Natural killer cell (primary cell): ENCODE measurements at regions not wholly inside any gene's neighbourhood (a gene's known extent, or its start where the extent isn't known, plus 50 kb on each side); places are given as distances from the start of the nearest gene placed in this dataset.

Source experiments
- ATAC-seq, 3 donors: fragments of 150-1000 bp in 2 of 3; fragments of 200-7000 bp in 1 of 3; cut with Tn5 transposase; 1 replicate in 1 of 3; 2 replicates in 2 of 3; pipeline ENCODE4 v1.10.0; 2021; ENCODE audit warnings: mild to moderate bottlenecking in 2 of 3, moderate library complexity in 2 of 3
- DNase-seq, 2 donors: peaks; one replicate each; pipeline versions ENCODE4 v3.0.0 to v3.0.0-alpha.2; 2013 to 2021; ENCODE audit warnings: mixed read lengths in 1 of 2
- H3K27ac ChIP-seq: one replicate; pipeline ENCODE4 v1.5.1; 2013; ENCODE audit warnings: mild to moderate bottlenecking, low read length
- H3K27me3 ChIP-seq: one replicate; pipeline ENCODE4 v1.6.1; 2013; ENCODE audit warnings: low read length; ENCODE audit not compliant: control insufficient read depth, insufficient read depth
- H3K36me3 ChIP-seq: one replicate; pipeline ENCODE4 v1.6.1; 2013; ENCODE audit warnings: low read length; ENCODE audit not compliant: control insufficient read depth, insufficient read depth
- H3K4me1 ChIP-seq: one replicate; pipeline ENCODE4 v1.6.1; 2013; ENCODE audit warnings: low read length; ENCODE audit not compliant: control insufficient read depth, insufficient read depth
- H3K4me3 ChIP-seq: one replicate; pipeline ENCODE4 v1.5.1; 2013; ENCODE audit warnings: low read length
- H3K9me3 ChIP-seq: one replicate; pipeline ENCODE4 v1.6.1; 2013; ENCODE audit warnings: low read length; ENCODE audit not compliant: control insufficient read depth, insufficient read depth
- H3K27ac Mint-ChIP-seq, 2 donors: one replicate each; pipeline ENCODE4 v1.8.0; 2022; ENCODE audit warnings: mild to moderate bottlenecking in 2 of 2, mixed read lengths in 2 of 2, moderate library complexity in 1 of 2
- H3K27me3 Mint-ChIP-seq, 2 donors: one replicate each; pipeline ENCODE4 v1.8.0; 2022; ENCODE audit warnings: low read depth in 2 of 2, mixed read lengths in 2 of 2
- H3K36me3 Mint-ChIP-seq: one replicate; pipeline ENCODE4 v1.8.0; 2022; ENCODE audit warnings: mixed read lengths
- H3K4me1 Mint-ChIP-seq, 2 donors: one replicate each; pipeline ENCODE4 v1.8.0; 2022; ENCODE audit warnings: mixed read lengths in 2 of 2
- H3K4me3 Mint-ChIP-seq: one replicate; pipeline ENCODE4 v1.8.0; 2022; ENCODE audit warnings: mild to moderate bottlenecking, moderate library complexity, mixed read lengths
- H3K9me3 Mint-ChIP-seq, 2 donors: one replicate each; pipeline ENCODE4 v1.8.0; 2022; ENCODE audit warnings: mixed read lengths in 2 of 2
- CTCF ChIP-seq: fragments of 200-600 bp; IDR thresholded peaks from one replicate; pipeline ENCODE4 v1.8.0; 2022; ENCODE audit warnings: antibody characterized with exemption
- WGBS: methylation state at CpG from one replicate; pipeline ENCODE4 v1.1.7; 2013; ENCODE audit warnings: missing lambda C conversion rate; ENCODE audit not compliant: insufficient coverage; 5-methylcytosine and 5-hydroxymethylcytosine counted together
- intact Hi-C: fragments of 100-400 bp; cut with micrococcal nuclease; formaldehyde crosslinking; loops from one replicate; pipeline ENCODE4 v1.14.2; 2022

- no peaks in the 10 kb centered on the region for H3K27me3 ChIP-seq
- H3K36me3 ChIP-seq: no peaks in the 10 kb centered on the region
- ATAC-seq (no peak), DNase-seq (no peak)
- no peaks in the 10 kb centered on the region for H3K27me3 Mint-ChIP-seq
- intact Hi-C loops: no loop called here
- H3K4me1 ChIP-seq: no peaks in the 10 kb centered on the region
- no peak overlapping the region for H3K27ac ChIP-seq
- H3K4me3 Mint-ChIP-seq: no peak overlapping the region
- H3K4me1 Mint-ChIP-seq: peaks cover 0 to 6% of the 10 kb centered on the region in 2 donors
- no peaks in the 10 kb centered on the region for H3K9me3 ChIP-seq
- H3K4me3 ChIP-seq: no peak overlapping the region
- H3K9me3 Mint-ChIP-seq: peaks cover 6 to 15% of the 10 kb centered on the region in 2 donors
- H3K36me3 Mint-ChIP-seq: no peaks in the 10 kb centered on the region
- no peak for TF ChIP-seq CTCF
- H3K27ac Mint-ChIP-seq: no peak overlapping the region
These were observed 328.2 kb downstream of the RPL10L start for GRCh38 chr14:46323404-46323762.

- H3K27ac Mint-ChIP-seq: no peak overlapping the region
- TF ChIP-seq CTCF: no peak
- no peaks in the 10 kb centered on the region for H3K36me3 Mint-ChIP-seq
- no peaks in the 10 kb centered on the region for H3K27me3 Mint-ChIP-seq
- ATAC-seq (no peak), DNase-seq (no peak)
- no peak overlapping the region for H3K4me3 Mint-ChIP-seq
- no peaks in the 10 kb centered on the region for H3K27me3 ChIP-seq
- H3K27ac ChIP-seq: no peak overlapping the region
- no peaks in the 10 kb centered on the region for H3K4me1 ChIP-seq
- H3K9me3 ChIP-seq: no peaks in the 10 kb centered on the region
- no peak overlapping the region for H3K4me3 ChIP-seq
- H3K36me3 ChIP-seq: no peaks in the 10 kb centered on the region
- WGBS: 34% methylated on average over 3 of the region's 3 CpGs
- peaks cover 0 to 6% of the 10 kb centered on the region in 2 donors for H3K4me1 Mint-ChIP-seq
- intact Hi-C loops: no loop called here
- H3K9me3 Mint-ChIP-seq: peaks cover 6 to 13% of the 10 kb centered on the region in 2 donors
These were observed 328.7 kb downstream of the RPL10L start for GRCh38 chr14:46322730-46323403.

GRCh38 chr14:46322076-46322475 is 329.5 kb downstream of the RPL10L start:
- H3K9me3 ChIP-seq: no peaks in the 10 kb centered on the region
- whole genome bisulfite sequencing: no CpG with 5 or more reads among the region's 1 CpG

More at GRCh38 chr14:46322076-46322475, 329.5 kb downstream of the RPL10L start:
- Mint-ChIP-seq H3K27ac (no peak overlapping the region), H3K36me3 (no peaks in the 10 kb centered on the region), H3K4me3 (no peak overlapping the region), H3K27me3 (no peaks in the 10 kb centered on the region), H3K9me3 (peaks cover 6 to 13% of the 10 kb centered on the region in 2 donors), H3K4me1 (peaks cover 0 to 6% of the 10 kb centered on the region in 2 donors)
- ATAC-seq (no peak), DNase-seq (no peak)
- Histone ChIP-seq H3K4me3 (no peak overlapping the region), H3K36me3 (no peaks in the 10 kb centered on the region), H3K27me3 (no peaks in the 10 kb centered on the region), H3K4me1 (no peaks in the 10 kb centered on the region), H3K27ac (no peak overlapping the region)
- intact Hi-C loops: no loop called here
- TF ChIP-seq CTCF: no peak
